GM21526 (cell line): ENCODE measurements at regions not wholly inside any gene's neighbourhood (a gene's known extent, or its start where the extent isn't known, plus 50 kb on each side); places are given as distances from the start of the nearest gene placed in this dataset.
A peak's percentile ranks its signal among the peaks of the same experiment; 100 is the strongest.

ENCODE experiments used
- ATAC-seq: cut with Tn5 transposase; IDR thresholded peaks from one replicate; pipeline ENCODE4 v1.9.1; 2021; ENCODE audit warnings: moderate library complexity; ENCODE audit not compliant: unreplicated experiment, low FRiP score

DNA sequence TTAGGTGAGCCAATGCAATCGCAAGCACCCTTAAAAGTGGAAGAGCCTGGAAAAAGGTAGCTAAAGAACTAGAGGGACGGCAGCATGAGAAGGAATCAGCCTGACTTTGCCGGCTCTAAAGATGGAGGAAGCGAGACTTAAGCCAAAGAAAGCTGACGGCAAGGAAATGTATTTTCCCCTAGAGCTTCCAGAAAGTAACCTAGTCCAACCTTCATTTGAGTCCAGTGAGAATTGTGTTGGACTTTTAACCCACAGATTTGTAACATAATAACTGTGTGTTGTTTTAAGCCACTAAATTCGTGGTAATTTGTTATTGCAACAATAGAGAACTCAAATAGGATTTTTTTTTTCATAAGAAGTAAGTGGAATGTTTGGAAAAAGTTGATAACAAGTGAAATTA is 212.7 kb upstream of the C1QTNF7 start:
- no peak for ATAC-seq

DNA sequence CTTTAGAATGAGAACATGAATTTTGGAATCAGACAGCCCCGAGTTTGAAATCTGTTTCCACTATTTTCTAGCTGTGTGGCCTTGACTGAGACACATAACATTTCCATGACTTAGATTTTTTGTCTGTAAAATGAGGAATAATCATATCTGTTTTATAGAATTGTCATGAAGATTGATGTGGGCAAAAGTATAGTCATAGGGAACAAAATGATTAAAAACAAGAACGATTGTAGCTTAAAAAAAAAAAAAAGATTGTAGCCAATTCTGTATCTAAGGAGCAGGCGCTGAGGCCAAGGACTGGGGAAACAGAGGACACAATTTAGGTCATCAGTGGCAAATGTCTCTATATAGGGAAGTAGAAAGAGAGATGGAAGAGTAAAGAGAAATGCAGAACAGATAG is 201.6 kb upstream of the C1QTNF7 start:
- no peak for ATAC-seq

DNA sequence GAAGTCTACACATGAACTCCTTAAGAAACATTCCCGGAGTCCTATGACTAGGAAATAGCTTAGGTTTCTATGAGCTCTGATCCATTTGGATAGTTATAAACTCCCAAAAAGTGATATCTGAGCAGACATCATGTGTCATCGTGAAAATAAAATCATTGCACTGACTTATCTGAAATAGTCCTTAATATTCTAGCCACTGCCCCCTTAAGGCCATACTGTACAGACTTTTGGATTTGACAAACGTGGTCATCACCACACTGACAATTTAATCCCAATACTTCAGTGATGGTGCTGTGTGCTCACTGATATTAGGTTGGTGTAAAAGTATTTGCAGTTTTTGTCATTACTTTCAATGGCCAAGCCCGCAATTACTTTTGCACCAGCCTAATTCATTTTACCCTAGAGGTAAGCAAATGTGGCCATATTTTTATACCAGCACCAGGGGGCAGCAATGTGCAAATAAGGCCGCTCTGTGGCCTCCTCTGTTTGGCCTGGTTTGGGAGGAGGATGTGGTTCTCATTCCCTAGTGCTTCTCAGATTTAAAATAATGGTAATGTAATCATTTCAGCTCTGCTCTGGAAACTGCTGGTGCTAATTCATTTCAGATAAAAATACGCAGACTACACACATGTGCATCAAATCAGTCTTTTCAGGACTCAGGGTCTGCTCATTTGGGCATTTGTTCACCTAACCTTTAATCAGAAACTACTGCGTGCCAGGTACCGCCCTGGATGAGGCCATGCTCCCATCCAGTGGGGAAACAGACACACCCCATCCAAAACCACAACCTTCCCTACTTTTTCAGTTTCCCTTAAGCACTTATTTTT is 196.4 kb upstream of the C1QTNF7 start:
- peak; percentile 87 for ATAC-seq

DNA sequence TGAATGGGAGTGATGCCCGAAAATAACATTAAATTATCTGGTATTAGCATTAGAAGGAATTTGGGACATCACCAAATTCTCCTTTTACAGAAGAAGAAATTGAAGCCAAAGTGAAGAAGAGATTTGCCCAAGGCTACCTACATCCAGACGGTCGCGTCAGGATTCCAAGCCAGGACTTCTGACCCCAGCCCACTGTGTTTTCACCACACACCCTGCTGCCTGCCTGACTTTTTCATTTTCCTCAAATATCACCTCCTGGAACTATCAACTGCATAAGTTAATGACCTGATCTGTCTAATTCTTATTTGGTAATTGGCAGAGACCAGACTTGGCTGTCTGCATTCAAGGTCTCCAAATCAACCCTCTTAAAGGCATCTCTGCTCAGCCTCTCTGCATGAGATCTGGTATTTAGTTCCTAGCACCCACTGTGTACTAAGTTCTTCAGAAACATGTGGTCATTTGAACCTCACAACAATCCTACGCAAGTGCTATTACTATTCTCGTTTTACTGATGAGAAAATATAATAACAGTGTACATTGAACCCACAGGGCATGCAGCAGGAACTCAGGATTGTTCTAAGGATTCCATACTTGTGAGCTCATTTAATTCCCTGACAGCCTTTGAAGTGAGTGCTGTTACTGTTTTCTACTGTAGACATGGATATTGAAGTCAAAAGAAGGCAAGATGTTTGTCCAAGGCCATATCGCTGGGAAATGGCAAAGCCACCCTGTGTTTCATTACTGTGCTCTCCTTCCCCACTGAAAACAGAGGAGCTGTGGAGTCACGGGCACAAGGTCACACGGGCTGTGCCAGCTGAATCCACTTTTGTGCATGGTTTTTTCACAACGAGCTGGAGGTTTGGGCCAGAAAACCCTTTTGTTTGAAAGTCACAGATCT is 195.2 kb upstream of the C1QTNF7 start:
- no peak for ATAC-seq

DNA sequence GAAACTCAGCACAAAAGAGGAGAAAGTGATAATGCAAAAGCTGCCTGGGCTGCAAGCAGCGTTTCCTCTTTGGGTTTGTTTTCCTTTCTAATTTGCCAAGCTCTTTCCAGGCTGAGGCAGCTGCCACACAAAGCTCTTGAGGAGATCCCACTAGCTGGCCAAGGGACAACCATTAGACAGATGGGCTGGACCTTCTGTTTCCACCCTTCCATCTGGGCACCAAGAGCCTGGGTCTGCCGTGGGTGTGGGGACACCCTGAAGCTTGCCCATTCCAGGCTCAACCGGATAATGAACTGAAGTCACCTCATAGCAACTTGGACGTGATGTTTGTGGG is 194.6 kb upstream of the C1QTNF7 start:
- ATAC-seq: no peak

DNA sequence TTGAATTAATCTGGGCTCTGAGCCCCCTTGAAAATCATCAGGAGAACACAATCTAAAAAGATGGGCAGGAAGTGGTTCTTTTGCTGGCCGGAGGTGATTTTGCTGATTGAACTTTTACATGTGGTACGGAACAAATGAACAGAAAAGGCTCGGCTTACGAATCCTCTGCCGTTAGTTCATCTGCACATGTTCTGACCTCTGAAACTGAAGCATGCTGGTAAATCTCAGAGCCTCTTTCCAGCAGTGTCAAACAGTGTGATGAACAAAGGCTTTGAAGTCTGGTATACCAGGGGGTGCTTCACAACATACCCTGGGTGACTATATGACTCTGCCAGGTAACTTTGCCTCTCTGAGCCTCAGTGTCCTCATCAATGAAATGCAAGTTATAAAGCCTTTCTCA is 194.2 kb upstream of the C1QTNF7 start:
- ATAC-seq: no peak

DNA sequence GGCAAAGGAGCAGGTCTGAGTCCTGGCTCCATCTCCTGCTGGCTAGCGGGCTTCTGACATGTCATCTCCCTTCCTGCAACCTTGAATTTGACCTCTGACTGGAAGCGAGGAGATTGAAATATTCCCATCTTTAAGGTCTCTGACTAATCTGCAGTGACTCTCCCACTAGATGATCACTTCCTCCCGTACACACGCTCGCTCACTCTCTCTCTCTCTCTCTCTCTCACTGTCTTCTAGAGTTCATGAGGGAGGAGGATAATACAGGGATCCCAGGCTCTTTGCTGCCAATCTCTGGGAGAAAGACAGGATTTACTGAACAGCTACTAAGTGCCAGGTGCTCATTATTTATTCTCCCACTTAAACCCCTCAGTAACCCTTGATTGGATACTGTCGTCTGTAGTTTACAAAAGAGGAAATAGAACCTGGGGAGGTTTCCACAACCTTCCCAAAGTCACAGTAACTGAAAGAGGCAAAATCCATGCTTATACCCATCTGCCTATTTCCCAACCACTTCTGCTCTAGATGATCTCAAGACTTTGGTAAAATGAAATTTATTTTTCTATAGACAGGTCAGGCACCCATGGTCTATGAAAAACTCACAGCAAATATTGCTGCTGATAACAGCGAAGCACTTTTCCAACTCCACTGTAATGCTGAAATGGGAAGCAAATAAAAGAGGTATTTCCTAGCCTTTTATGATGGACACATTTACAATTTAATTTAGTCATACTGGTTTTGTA is 193.5 kb upstream of the C1QTNF7 start:
- no peak for ATAC-seq

DNA sequence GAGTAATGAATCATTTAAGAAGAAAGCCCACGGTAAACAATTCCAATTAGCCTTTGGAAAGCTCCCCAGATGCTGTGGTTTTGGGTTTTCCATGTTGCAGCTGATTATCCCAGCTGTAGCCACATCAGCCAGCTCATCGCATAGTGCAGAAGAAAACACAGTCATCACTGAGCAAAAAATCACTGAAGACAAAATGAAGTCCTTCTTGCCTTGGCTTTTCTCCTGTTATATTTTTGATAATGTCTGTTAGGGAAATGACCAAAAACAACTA is 193.0 kb upstream of the C1QTNF7 start:
- ATAC-seq: no peak

DNA sequence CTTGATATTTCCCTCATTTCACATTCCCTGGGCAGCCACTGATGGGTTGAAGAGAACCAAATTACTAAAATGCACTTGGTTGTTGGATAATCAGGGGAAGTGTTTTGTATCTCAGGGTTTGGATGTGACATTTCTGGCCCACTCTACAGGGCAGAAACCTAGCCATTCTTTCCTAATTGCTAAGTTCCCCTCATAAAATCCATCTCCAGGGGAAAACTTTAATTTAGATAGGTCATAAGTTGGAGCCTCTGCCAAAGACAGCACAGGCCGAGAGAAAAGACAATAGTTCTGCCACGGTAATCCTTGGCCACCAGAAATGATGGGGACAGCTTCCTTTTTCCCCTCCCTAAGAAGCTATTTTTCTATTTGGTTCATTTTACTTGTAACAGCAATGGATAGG is 192.7 kb upstream of the C1QTNF7 start:
- ATAC-seq: no peak

DNA sequence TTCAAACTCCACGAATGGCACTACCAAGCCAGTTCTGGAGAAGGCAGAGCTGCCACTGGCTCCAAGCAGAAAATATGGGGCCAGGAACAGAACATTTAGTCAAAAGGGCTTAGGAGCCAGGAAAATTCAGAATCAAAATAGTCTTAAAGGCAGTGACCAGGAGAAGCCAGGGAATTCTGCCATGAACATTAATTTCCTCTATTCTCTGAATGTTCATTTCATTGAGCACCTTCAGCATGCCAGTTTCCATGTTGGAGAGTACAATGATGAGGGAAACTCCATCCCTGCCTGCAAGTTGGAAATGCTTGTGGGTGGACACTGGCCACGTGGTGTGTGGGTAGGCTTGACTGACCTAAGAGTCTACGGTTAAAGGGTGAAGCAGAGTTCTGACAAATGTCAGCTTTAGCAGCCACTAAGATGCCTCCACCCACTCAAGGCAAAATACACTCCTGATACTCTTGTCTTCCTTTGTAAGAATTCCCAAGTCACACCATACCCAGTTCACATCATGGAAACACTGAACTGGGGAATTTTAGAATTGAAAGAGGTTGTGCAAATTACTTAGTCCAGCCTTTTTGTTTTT is 190.1 kb upstream of the C1QTNF7 start:
- ATAC-seq: no peak

DNA sequence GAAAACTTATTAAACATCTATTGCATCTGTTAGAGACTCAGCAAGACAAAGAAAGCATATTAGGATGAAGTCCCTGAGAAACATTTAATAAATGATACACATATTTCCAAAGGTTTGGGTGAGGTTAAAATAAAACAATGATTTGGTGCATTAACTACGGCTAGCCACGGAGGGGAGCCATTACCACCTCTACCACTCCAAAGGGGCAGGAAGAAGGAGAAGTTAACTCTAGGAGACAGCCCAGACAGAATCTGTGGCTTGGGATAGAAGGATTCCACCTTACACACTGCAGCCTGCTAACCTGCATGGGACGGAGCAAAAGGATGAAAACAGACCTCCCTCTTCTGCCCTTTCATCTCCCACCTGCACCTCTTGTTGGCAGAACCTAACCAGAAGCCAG is 189.1 kb upstream of the C1QTNF7 start:
- peak; percentile 61 for ATAC-seq

DNA sequence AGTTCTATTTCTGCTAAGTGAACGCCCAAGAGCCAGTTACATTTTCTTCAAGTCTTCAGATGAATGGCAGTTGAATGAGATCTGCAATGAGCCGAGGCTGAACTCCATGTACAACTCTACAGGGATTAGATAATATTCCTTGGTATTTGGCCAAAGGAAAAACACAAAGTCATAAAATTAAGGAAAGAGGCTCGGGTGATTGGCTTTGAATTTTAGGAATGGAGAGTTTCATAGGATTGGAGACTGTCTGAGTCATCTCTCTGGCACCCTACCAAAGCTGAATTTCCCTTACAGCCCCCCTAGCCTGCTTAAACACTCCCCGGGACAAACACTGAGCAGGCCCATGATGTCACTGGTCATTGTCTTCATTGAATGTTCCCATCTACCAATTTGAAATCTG is 188.0 kb upstream of the C1QTNF7 start:
- ATAC-seq: no peak

DNA sequence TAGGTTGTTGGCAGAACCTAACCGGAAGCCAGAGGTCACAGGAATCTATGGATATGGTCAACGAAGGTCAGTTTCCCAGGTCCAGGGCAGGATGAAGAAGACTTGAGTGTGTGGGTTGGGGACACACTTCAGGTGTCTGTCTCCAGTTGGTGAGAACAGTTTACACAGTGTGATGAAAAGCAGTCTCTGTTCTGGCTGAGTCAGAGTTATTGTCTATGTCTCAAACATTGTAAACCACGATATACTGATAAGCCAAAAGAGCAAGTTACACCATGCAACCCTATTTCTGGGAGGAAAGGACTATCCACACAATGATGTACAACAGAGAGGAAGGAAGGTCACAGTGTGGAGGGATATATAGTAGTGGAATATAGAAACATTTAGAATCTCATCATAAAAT is 187.1 kb upstream of the C1QTNF7 start:
- no peak for ATAC-seq

DNA sequence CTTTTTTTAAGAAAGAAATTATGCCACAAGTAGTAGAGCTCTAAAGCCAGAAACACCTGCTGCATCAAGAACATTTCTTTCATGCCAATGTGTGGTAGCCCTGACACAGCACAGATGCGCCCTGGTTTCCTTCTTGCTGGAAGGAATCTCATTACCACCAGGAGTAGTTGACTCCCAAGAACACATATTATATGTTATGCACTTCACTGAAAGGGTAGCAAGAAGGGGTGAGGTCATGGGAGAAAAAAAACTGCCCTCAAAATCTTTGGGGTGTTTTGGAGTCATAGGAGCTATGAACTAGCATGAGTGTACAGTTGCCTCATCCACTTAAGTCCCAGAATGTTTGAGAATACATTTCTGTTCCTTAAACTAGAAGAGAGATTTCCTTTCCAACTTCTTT is 185.8 kb upstream of the C1QTNF7 start:
- no peak for ATAC-seq

DNA sequence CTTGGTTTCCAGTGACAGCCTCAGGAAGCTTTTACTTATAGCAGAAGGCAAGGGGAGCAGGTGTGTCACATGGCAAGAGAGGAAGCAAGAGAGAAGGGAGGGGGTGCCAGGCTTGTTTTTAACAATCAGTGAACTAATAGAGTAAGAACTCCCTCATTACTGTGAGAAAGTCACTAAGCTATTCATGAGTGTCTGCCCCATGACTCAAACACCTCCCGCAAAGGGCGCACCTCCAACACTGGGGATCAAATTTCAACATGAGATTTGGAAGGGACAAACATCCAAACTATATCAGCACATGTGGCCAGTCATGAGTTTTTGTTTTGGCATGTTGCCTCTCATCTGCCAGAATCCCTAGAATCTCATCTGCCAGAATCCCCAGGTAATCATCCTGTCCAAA is 183.5 kb upstream of the C1QTNF7 start:
- ATAC-seq: no peak

DNA sequence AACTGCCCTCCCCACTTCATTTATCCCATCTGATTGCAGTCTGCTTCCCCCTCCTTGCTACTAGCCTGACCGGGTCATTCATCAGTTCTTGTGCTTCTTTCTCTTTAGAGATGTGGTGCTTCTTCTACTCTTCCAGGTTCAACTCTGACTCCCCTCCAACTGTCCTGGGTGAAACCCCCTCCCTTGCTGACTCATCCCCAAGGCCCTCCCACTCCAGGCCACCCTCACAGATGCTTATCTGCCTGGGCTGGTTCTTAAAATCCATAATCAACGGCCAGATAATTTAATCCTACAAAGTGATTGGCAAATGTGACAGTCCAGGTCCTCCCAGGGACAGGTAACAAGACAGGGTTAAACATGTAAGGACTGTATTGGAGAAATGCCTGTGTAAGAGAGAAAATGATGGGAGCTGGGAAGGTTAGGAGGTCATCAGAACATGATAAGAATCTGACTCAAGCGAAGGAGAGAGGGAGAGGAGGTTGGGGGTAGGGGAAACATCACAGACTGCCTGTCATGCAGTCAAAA is 182.8 kb upstream of the C1QTNF7 start:
- ATAC-seq: no peak

DNA sequence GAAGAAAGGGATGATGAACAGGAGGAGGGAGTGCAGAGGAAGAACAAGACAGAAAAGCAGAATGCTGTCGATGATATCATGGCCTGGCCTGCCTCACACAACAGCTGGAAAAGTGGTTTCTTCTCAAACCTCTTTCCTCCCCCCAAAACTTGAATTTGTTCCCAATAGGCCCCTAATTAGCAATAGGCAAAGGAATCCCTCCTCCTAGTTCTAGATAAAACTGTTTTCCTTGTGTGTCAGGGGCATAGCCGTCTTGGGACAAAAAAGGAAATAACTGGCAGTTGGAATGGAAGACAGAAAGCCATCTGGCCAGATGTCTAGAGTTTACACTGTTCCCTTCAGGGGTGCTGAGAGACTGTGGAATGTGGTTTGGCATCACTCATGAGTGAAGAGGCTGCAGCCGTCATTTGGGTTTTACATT is 177.8 kb upstream of the C1QTNF7 start:
- ATAC-seq: no peak

DNA sequence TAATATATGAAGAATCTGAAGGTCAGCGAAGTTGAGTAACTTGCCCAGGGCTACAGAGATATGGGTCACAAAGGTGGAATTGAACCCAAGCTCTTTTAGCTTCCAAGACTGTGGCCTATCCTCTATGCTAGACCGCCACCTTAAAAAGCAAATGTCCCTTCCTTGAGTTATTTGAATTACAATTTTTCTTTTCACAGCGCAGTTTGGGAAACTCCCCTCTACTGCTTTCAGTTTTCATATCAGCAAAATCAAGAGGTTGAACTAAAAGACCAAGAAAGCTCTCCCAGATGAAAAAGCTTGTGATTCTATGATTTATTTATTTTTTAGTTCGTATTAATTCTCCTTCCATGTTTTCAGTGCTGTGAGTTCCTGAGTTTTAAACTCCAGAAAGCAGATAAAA is 174.5 kb upstream of the C1QTNF7 start:
- peak; percentile 84 for ATAC-seq

DNA sequence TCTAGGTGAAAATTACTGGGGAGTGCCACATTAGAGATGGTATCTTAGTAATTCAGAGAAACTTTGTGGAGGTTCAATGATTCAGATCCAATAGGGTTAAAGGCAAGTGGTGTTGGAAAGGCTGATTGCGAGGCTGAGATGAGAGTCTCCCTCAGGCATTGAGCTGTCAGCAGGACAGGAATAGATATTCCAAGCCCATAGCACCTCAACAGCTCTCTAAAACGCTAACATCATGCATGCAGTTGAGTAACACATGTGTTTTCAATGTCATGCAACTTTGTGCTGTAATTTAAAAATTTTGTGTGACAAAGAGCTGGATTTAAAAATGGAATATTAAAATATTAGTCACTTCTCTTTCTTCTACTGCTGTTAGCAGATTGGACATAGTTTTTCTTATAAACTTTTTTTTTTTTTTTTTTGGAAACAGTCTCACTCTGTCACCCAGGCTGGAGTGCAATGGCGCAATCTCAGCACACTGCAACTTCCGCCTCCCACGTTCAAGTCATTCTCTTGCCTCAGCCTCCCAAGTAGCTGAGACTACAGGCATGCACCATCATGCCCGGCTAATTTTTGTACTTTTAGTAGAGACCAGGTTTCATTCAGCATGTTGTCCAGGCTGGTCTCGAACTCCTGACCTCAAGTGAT is 173.5 kb upstream of the C1QTNF7 start:
- ATAC-seq: no peak

DNA sequence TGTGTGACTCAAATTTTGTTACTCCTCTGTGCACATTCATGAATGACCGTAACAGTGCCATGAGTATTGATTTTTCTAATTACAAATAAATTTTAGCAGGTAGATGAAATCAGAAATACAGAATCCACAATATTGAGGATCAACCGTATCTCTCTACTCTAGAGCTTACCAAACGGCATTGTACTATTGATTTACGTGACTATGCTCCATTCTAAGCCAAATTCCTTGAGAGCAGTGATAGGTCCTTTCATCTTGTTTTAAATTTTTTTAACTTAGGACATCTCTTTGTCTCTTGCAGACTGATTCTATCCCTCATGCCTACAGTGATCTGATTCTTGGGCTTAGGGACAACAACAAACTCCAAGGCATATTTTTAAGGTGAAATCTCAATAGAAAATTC is 172.3 kb upstream of the C1QTNF7 start:
- no peak for ATAC-seq
